OCI-LY3 (cell line): ENCODE measurements at regions not wholly inside any gene's neighbourhood (a gene's known extent, or its start where the extent isn't known, plus 50 kb on each side); places are given as distances from the start of the nearest gene placed in this dataset.

ENCODE experiments used
- CTCF ChIP-seq: fragments of 200-600, 300-600 bp; sonication (generic); IDR thresholded peaks from 2 replicates; pipeline ENCODE4 v1.5.1; 2014; ENCODE audit warnings: antibody characterized with exemption, low read length, low read depth
- EZH2phosphoT487 ChIP-seq: fragments of 200-600 bp; shearing (Covaris generic); IDR thresholded peaks from 2 replicates; pipeline ENCODE4 v1.6.1; 2018; ENCODE audit warnings: antibody characterized with exemption, mixed run types, low read depth

GRCh38 chr9:95689669-95690068 is 172.9 kb upstream of the PTCH1 start:
- no peak for TF ChIP-seq CTCF
- TF ChIP-seq EZH2phosphoT487: no peak
